ENCODE measurements at regions not wholly inside any gene's neighbourhood (a gene's known extent, or its start where the extent isn't known, plus 50 kb on each side); places are given as distances from the start of the nearest gene placed in this dataset.

- TF ChIP-seq CTCF (IDR thresholded peaks at IDR 0.05; ENCODE audit: insufficient read depth, low read depth, low read length) = no peak
- no peak for TF ChIP-seq EZH2 (IDR thresholded peaks at IDR 0.05; ENCODE audit: insufficient read depth, low read length)
Measured at GRCh38 chr5:88390481-88390880, 121.8 kb upstream of the TMEM161B start.
